ENCODE measurements at regions not wholly inside any gene's neighbourhood (a gene's known extent, or its start where the extent isn't known, plus 50 kb on each side); places are given as distances from the start of the nearest gene placed in this dataset.

DNA sequence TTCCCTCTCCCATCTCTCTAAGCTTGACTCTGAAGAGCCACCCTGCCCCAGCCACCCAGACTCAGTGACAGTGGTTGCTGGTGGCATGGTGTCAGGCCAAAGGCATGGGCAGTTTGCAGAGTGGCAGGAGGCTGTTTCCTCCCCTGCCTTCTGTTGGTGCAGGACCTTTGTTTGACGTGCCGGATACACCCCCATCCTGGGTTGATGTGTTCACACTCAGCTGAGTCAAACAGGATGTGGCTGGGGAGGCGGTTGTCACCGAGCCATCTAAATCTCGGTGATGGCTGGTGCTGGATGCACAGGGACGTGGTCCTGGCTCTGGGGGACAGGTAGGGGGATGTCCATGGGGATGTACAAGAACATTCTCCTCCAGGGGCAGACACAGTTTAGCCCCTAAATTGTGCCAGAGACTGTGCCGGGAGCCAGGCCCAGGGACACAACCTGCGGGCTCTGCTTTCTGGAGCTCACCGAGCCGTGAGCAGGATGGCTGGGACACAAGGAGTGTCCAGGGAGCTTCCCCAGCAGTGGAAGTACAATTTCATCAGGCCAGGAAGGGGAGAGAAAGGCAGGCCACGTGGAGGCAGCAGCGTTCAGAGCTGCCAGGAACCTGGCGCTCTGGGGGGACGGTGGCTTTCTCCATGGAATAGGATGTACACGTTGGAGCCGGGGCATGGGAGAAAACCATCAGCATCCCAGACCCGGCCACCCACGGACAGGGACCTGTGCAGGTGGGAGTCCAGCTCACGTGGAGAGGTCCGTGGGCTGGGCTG is 264.2 kb downstream of the SEC14L1 start:
- DNase-seq (ENCODE audit: low spot score) (no peak), ATAC-seq (no peak)
- Mint-ChIP-seq H3K36me3 (peaks cover 4% of the 10 kb centered on the region), H3K27ac (0 out of 2 replicates have a peak overlapping the region, but pooled peaks have one; percentile 49), H3K4me3 (no peak overlapping the region), H3K9me3 (no peaks in the 10 kb centered on the region), H3K4me1 (peaks cover 35% of the 10 kb centered on the region), H3K27me3 (ENCODE audit: low read depth) (no peaks in the 10 kb centered on the region)
- POLR2A ChIA-PET: no interaction called here
- CTCF ChIA-PET: interaction anchor here (0.9 to 2.2 kb wide), 2 partner anchors 25 to 89 kb away, joined by 3 to 8 read pairs; no protein-coding TSS in a partner anchor
- TF ChIP-seq, protein P1, sequence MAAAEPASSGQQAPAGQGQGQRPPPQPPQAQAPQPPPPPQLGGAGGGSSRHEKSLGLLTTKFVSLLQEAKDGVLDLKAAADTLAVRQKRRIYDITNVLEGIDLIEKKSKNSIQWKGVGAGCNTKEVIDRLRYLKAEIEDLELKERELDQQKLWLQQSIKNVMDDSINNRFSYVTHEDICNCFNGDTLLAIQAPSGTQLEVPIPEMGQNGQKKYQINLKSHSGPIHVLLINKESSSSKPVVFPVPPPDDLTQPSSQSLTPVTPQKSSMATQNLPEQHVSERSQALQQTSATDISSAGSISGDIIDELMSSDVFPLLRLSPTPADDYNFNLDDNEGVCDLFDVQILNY (CRISPR knock-in tag; IDR thresholded peaks at IDR 0.05): no peak
- TF ChIP-seq TEAD1 (CRISPR knock-in tag; IDR thresholded peaks at IDR 0.05) (no peak), HMGA2 (CRISPR knock-in tag; IDR thresholded peaks at IDR 0.05) (no peak)

DNA sequence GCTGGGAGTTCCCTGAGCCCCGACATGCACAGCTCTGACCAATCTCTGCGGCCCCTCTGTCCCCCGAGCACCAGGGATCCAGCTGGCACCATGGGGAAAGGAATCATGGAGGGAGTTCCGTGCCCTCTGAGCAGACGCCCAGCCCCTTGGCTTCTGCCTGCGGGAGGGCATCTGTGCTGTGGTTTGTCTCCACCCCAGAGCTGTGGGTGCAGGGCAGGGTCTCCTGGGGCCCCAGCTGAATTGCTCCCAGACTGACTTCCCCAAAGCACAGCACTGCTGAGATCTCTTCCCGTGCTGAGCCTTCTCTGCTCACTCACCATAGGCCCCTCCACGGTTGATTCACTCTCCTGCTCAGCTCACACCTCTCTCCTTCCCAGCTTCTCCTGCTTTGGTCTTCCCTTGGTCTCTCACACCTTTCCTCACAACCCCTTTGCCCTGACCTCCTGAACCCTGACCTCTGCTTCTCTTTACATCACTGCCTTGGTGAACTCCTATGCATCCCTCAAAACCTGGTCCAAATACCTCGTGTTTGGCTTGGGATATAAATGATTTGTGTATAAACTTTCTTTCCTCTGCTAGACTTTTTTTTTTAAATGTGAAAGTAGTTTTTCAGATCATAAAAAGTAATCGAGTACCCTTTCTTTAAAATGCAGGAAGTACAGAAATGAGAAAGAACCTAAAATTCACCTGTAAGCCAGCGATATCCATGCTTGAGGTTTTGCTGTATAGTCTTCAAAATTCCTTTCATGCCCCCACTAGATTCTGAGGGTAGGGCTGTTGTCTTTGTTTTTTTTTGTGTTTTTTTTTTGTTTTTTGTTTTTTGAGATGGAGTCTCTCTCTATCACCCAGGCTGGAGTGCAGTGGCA is 265.3 kb downstream of the SEC14L1 start:
- Mint-ChIP-seq H3K4me3 (no peak overlapping the region), H3K9me3 (no peaks in the 10 kb centered on the region), H3K27me3 (ENCODE audit: low read depth) (no peaks in the 10 kb centered on the region), H3K36me3 (peaks cover 4% of the 10 kb centered on the region), H3K4me1 (peaks cover 27% of the 10 kb centered on the region), H3K27ac (peak overlapping the region; percentile 46)
- TF ChIP-seq, protein P2, sequence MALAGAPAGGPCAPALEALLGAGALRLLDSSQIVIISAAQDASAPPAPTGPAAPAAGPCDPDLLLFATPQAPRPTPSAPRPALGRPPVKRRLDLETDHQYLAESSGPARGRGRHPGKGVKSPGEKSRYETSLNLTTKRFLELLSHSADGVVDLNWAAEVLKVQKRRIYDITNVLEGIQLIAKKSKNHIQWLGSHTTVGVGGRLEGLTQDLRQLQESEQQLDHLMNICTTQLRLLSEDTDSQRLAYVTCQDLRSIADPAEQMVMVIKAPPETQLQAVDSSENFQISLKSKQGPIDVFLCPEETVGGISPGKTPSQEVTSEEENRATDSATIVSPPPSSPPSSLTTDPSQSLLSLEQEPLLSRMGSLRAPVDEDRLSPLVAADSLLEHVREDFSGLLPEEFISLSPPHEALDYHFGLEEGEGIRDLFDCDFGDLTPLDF (CRISPR knock-in tag; IDR thresholded peaks at IDR 0.05): no peak
- TF ChIP-seq ZNF423 (CRISPR knock-in tag; IDR thresholded peaks at IDR 0.05): no peak
- no peak for TF ChIP-seq MYBL2 (CRISPR knock-in tag; IDR thresholded peaks at IDR 0.05)
- TF ChIP-seq GTF2I (CRISPR knock-in tag; conservative IDR thresholded peaks at IDR 0.05): no peak
- TF ChIP-seq, protein P3, sequence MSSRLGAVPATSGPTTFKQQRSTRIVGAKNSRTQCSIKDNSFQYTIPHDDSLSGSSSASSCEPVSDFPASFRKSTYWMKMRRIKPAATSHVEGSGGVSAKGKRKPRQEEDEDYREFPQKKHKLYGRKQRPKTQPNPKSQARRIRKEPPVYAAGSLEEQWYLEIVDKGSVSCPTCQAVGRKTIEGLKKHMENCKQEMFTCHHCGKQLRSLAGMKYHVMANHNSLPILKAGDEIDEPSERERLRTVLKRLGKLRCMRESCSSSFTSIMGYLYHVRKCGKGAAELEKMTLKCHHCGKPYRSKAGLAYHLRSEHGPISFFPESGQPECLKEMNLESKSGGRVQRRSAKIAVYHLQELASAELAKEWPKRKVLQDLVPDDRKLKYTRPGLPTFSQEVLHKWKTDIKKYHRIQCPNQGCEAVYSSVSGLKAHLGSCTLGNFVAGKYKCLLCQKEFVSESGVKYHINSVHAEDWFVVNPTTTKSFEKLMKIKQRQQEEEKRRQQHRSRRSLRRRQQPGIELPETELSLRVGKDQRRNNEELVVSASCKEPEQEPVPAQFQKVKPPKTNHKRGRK (CRISPR knock-in tag; IDR thresholded peaks at IDR 0.05; ENCODE audit: borderline replicate concordance): no peak
- TF ChIP-seq, protein P4, sequence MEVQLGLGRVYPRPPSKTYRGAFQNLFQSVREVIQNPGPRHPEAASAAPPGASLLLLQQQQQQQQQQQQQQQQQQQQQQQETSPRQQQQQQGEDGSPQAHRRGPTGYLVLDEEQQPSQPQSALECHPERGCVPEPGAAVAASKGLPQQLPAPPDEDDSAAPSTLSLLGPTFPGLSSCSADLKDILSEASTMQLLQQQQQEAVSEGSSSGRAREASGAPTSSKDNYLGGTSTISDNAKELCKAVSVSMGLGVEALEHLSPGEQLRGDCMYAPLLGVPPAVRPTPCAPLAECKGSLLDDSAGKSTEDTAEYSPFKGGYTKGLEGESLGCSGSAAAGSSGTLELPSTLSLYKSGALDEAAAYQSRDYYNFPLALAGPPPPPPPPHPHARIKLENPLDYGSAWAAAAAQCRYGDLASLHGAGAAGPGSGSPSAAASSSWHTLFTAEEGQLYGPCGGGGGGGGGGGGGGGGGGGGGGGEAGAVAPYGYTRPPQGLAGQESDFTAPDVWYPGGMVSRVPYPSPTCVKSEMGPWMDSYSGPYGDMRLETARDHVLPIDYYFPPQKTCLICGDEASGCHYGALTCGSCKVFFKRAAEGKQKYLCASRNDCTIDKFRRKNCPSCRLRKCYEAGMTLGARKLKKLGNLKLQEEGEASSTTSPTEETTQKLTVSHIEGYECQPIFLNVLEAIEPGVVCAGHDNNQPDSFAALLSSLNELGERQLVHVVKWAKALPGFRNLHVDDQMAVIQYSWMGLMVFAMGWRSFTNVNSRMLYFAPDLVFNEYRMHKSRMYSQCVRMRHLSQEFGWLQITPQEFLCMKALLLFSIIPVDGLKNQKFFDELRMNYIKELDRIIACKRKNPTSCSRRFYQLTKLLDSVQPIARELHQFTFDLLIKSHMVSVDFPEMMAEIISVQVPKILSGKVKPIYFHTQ (CRISPR knock-in tag; IDR thresholded peaks at IDR 0.05): no peak
- no peak for TF ChIP-seq FOXJ3 (CRISPR knock-in tag; IDR thresholded peaks at IDR 0.05; ENCODE audit: borderline replicate concordance)
- TF ChIP-seq MAX (CRISPR knock-in tag; IDR thresholded peaks at IDR 0.05): no peak
- TF ChIP-seq GRHL2 (CRISPR knock-in tag; IDR thresholded peaks at IDR 0.05; ENCODE audit: insufficient replicate concordance, severe bottlenecking): no peak
- no peak for TF ChIP-seq NFE2L1 (CRISPR knock-in tag; IDR thresholded peaks at IDR 0.05)
- no peak for TF ChIP-seq OVOL2 (CRISPR knock-in tag; IDR thresholded peaks at IDR 0.05; ENCODE audit: borderline replicate concordance)
- TF ChIP-seq ZNF219 (CRISPR knock-in tag; IDR thresholded peaks at IDR 0.05; ENCODE audit: borderline replicate concordance): no peak
- no peak for TF ChIP-seq ETV6 (CRISPR knock-in tag; IDR thresholded peaks at IDR 0.05)
- no peak for TF ChIP-seq ZSCAN18 (CRISPR knock-in tag; IDR thresholded peaks at IDR 0.05)
- TF ChIP-seq, protein P5, sequence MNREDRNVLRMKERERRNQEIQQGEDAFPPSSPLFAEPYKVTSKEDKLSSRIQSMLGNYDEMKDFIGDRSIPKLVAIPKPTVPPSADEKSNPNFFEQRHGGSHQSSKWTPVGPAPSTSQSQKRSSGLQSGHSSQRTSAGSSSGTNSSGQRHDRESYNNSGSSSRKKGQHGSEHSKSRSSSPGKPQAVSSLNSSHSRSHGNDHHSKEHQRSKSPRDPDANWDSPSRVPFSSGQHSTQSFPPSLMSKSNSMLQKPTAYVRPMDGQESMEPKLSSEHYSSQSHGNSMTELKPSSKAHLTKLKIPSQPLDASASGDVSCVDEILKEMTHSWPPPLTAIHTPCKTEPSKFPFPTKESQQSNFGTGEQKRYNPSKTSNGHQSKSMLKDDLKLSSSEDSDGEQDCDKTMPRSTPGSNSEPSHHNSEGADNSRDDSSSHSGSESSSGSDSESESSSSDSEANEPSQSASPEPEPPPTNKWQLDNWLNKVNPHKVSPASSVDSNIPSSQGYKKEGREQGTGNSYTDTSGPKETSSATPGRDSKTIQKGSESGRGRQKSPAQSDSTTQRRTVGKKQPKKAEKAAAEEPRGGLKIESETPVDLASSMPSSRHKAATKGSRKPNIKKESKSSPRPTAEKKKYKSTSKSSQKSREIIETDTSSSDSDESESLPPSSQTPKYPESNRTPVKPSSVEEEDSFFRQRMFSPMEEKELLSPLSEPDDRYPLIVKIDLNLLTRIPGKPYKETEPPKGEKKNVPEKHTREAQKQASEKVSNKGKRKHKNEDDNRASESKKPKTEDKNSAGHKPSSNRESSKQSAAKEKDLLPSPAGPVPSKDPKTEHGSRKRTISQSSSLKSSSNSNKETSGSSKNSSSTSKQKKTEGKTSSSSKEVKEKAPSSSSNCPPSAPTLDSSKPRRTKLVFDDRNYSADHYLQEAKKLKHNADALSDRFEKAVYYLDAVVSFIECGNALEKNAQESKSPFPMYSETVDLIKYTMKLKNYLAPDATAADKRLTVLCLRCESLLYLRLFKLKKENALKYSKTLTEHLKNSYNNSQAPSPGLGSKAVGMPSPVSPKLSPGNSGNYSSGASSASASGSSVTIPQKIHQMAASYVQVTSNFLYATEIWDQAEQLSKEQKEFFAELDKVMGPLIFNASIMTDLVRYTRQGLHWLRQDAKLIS (CRISPR knock-in tag; IDR thresholded peaks at IDR 0.05; ENCODE audit: borderline replicate concordance): no peak
- TF ChIP-seq MXD4 (CRISPR knock-in tag; IDR thresholded peaks at IDR 0.05; ENCODE audit: borderline replicate concordance): no peak
- TF ChIP-seq ZNF232 (CRISPR knock-in tag; IDR thresholded peaks at IDR 0.05): no peak
- TF ChIP-seq EMX1 (CRISPR knock-in tag; IDR thresholded peaks at IDR 0.05): no peak
- CTCF ChIA-PET: interaction anchor here (0.9 to 2.2 kb wide), 2 partner anchors 24 to 88 kb away, joined by 3 to 8 read pairs; no protein-coding TSS in a partner anchor
- ATAC-seq (no peak), DNase-seq (ENCODE audit: low spot score) (no peak)
- POLR2A ChIA-PET: no interaction called here

Data from WTC11 (cell line).